ENCODE measurements at regions not wholly inside any gene's neighbourhood (a gene's known extent, or its start where the extent isn't known, plus 50 kb on each side); places are given as distances from the start of the nearest gene placed in this dataset.

DNA sequence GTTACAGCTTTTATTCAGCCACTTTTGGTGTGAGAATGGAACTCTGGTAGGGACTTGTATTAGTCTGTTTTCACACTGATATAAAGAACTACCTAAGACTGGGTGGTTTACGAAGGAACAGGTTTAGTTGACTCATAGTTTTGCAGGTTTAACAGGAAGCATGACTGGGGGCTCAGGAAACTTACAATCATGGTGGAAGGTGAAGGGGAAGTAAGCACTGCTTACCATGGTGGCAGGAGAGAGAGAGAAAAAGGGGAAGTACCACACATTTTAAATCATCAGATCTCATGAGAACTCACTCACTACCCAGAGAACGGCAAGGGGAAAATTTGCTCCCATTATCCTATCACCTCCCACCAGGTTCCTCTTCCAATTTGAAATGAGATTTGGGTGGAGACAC is 942.2 kb downstream of the PCDH17 start:
- TF ChIP-seq EZH2phosphoT487 (IDR thresholded peaks at IDR 0.05; ENCODE audit: low read length) (no peak), EZH2 (optimal IDR thresholded peaks at IDR 0.05; ENCODE audit: low read depth, low read length) (no peak)
- TF ChIP-seq, protein P1, sequence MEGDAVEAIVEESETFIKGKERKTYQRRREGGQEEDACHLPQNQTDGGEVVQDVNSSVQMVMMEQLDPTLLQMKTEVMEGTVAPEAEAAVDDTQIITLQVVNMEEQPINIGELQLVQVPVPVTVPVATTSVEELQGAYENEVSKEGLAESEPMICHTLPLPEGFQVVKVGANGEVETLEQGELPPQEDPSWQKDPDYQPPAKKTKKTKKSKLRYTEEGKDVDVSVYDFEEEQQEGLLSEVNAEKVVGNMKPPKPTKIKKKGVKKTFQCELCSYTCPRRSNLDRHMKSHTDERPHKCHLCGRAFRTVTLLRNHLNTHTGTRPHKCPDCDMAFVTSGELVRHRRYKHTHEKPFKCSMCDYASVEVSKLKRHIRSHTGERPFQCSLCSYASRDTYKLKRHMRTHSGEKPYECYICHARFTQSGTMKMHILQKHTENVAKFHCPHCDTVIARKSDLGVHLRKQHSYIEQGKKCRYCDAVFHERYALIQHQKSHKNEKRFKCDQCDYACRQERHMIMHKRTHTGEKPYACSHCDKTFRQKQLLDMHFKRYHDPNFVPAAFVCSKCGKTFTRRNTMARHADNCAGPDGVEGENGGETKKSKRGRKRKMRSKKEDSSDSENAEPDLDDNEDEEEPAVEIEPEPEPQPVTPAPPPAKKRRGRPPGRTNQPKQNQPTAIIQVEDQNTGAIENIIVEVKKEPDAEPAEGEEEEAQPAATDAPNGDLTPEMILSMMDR (IDR thresholded peaks at IDR 0.05; ENCODE audit: low read length) = no peak
